Stimulated activated CD4-positive, alpha-beta T cell treated with anti-CD3 and anti-CD28 coated beads, Interleukin-2, amount 100 ng/mL, for 4 hours (primary cell): ENCODE measurements at regions not wholly inside any gene's neighbourhood (a gene's known extent, or its start where the extent isn't known, plus 50 kb on each side); places are given as distances from the start of the nearest gene placed in this dataset.

Experiments
- DNase-seq: peaks from one replicate; pipeline ENCODE4 v3.0.0-alpha.2; 2020; ENCODE audit warnings: low read depth

GRCh38 chr13:79812070-79812850, 331.3 kb downstream of the NDFIP2 start:
- no peak for DNase-seq

- DNase-seq = no peak
Measured at GRCh38 chr13:79811170-79811569, 330.2 kb downstream of the NDFIP2 start.

- DNase-seq = no peak
Measured at GRCh38 chr13:79810669-79811068, 329.7 kb downstream of the NDFIP2 start.

- no peak for DNase-seq
Measured at GRCh38 chr13:79810018-79810417, 329.1 kb downstream of the NDFIP2 start.

- no peak for DNase-seq
Measured at GRCh38 chr13:79808475-79808874, 327.5 kb downstream of the NDFIP2 start.

GRCh38 chr13:79807554-79807953, 326.6 kb downstream of the NDFIP2 start:
- DNase-seq = no peak

GRCh38 chr13:79806821-79807220, 325.9 kb downstream of the NDFIP2 start:
- DNase-seq = no peak

- no peak for DNase-seq
Measured at GRCh38 chr13:79805317-79805716, 324.4 kb downstream of the NDFIP2 start.

- DNase-seq = no peak
Measured at GRCh38 chr13:79803989-79804388, 323.0 kb downstream of the NDFIP2 start.

GRCh38 chr13:79803296-79803695, 322.3 kb downstream of the NDFIP2 start:
- DNase-seq = no peak

GRCh38 chr13:79802389-79803085, 321.6 kb downstream of the NDFIP2 start:
- no peak for DNase-seq

GRCh38 chr13:79799059-79799867, 318.3 kb downstream of the NDFIP2 start:
- no peak for DNase-seq

- DNase-seq = no peak
Measured at GRCh38 chr13:79796136-79796535, 315.2 kb downstream of the NDFIP2 start.

- DNase-seq = no peak
Measured at GRCh38 chr13:79794931-79795330, 314.0 kb downstream of the NDFIP2 start.

GRCh38 chr13:79792716-79793115, 311.8 kb downstream of the NDFIP2 start:
- DNase-seq = no peak

GRCh38 chr13:79791471-79792042, 310.6 kb downstream of the NDFIP2 start:
- DNase-seq = no peak

- no peak for DNase-seq
Measured at GRCh38 chr13:79786176-79786575, 305.2 kb downstream of the NDFIP2 start.

GRCh38 chr13:79782541-79783205, 301.7 kb downstream of the NDFIP2 start:
- no peak for DNase-seq

GRCh38 chr13:79781829-79782540, 301.0 kb downstream of the NDFIP2 start:
- DNase-seq = no peak

- DNase-seq = no peak
Measured at GRCh38 chr13:79780240-79780639, 299.3 kb downstream of the NDFIP2 start.

GRCh38 chr13:79779761-79780160, 298.8 kb downstream of the NDFIP2 start:
- DNase-seq = no peak
